AG10803 (cell line): ENCODE measurements at regions not wholly inside any gene's neighbourhood (a gene's known extent, or its start where the extent isn't known, plus 50 kb on each side); places are given as distances from the start of the nearest gene placed in this dataset.

Experiments used
- DNase-seq: peaks from one replicate; pipeline ENCODE4 v3.0.0; 2010; ENCODE audit warnings: low read depth
- H3K4me3 ChIP-seq: 2 replicates; pipeline ENCODE4 v1.5.1; 2011; ENCODE audit warnings: mild to moderate bottlenecking, low read length, control low read depth
- TF ChIP-seq, protein P1 (sequence below): conservative IDR thresholded peaks from 2 replicates; pipeline ENCODE4 v1.5.1; 2011; ENCODE audit warnings: mild to moderate bottlenecking, low read length, control low read depth, inconsistent platforms

GRCh38 chr3:181541414-181541813, 170.3 kb upstream of the SOX2 start:
- no peak for DNase-seq
- H3K4me3 ChIP-seq = no peak overlapping the region
- TF ChIP-seq, protein P1, sequence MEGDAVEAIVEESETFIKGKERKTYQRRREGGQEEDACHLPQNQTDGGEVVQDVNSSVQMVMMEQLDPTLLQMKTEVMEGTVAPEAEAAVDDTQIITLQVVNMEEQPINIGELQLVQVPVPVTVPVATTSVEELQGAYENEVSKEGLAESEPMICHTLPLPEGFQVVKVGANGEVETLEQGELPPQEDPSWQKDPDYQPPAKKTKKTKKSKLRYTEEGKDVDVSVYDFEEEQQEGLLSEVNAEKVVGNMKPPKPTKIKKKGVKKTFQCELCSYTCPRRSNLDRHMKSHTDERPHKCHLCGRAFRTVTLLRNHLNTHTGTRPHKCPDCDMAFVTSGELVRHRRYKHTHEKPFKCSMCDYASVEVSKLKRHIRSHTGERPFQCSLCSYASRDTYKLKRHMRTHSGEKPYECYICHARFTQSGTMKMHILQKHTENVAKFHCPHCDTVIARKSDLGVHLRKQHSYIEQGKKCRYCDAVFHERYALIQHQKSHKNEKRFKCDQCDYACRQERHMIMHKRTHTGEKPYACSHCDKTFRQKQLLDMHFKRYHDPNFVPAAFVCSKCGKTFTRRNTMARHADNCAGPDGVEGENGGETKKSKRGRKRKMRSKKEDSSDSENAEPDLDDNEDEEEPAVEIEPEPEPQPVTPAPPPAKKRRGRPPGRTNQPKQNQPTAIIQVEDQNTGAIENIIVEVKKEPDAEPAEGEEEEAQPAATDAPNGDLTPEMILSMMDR = no peak

- H3K4me3 ChIP-seq = no peak overlapping the region
- TF ChIP-seq, protein P1 = no peak
- DNase-seq = no peak
Measured at GRCh38 chr3:181534781-181535221, 176.9 kb upstream of the SOX2 start.

DNA sequence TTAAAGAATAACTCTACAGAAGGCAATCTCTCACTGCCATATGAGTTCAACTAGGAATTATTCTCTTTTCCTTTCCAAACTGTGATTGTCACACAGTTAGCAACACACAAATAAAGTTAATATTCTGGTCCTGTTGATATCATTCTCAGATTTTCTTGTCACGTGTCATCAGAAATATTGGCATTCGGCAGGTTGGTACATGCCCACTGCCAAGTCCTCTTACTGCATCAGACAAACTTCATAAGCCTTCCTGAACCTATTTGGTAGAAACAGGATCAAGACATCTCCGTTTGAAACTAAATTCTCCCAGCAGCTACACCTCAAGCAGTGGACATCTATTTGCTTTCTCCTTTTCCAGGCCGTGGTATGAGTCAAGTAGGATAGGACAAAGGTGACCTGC, 177.9 kb upstream of the SOX2 start:
- H3K4me3 ChIP-seq = no peak overlapping the region
- no peak for DNase-seq

GRCh38 chr3:181530584-181530983, 181.1 kb upstream of the SOX2 start:
- DNase-seq = no peak
- TF ChIP-seq, protein P1 = no peak
- H3K4me3 ChIP-seq = no peak overlapping the region

More for the DNA sequence above, 177.9 kb upstream of the SOX2 start:
- TF ChIP-seq, protein P1 = no peak

DNA sequence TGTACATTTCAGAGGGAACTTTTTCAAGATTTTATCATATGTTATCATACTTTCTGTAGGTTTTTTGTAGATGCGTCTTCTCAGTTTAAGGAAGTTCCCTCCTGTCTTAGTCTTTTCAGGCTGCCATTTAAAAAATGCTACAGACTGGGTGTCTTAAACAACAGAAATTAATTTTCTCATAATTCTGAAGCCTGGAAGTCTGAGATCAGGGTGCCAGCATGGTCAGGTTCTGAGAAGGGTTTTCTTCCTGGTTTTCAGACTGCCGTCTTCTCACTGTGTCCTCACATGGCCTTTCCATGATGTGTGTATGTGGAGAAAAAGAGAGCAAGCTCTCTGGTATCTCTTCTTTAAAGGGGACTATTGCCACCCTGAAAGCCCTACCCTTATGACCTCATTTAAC, 189.9 kb upstream of the SOX2 start:
- TF ChIP-seq, protein P1 = no peak
- no peak overlapping the region for H3K4me3 ChIP-seq
- no peak for DNase-seq

GRCh38 chr3:181518222-181518621, 193.5 kb upstream of the SOX2 start:
- TF ChIP-seq, protein P1 = no peak
- DNase-seq = no peak
- no peak overlapping the region for H3K4me3 ChIP-seq

GRCh38 chr3:181512787-181513186, 198.9 kb upstream of the SOX2 start:
- TF ChIP-seq, protein P1 = no peak
- no peak for DNase-seq
- H3K4me3 ChIP-seq = no peak overlapping the region
